WERI-Rb-1 (cell line): ENCODE measurements at regions not wholly inside any gene's neighbourhood (a gene's known extent, or its start where the extent isn't known, plus 50 kb on each side); places are given as distances from the start of the nearest gene placed in this dataset.

Source experiments
- DNase-seq: peaks from one replicate; pipeline ENCODE4 v3.0.0-alpha.2; 2020
- H3K27ac ChIP-seq: fragments of 250-450 bp; sonication (Bioruptor Pico); 2 replicates; pipeline ENCODE4 v1.5.1; 2020; ENCODE audit warnings: mild to moderate bottlenecking, moderate library complexity
- H3K27me3 ChIP-seq: fragments of 250-450 bp; sonication (Bioruptor Pico); 2 replicates; pipeline ENCODE4 v1.5.1; 2021; ENCODE audit warnings: mild to moderate bottlenecking, low read depth, moderate library complexity; ENCODE audit not compliant: insufficient read depth, severe bottlenecking
- H3K36me3 ChIP-seq: fragments of 250-450 bp; sonication (Bioruptor Pico); 2 replicates; pipeline ENCODE4 v1.5.1; 2020; ENCODE audit warnings: mild to moderate bottlenecking, moderate library complexity
- H3K4me3 ChIP-seq: 2 replicates; pipeline ENCODE4 v1.5.1; 2011; ENCODE audit warnings: low read depth, mild to moderate bottlenecking, control low read depth, low read length
- H3K9me3 ChIP-seq: fragments of 250-450 bp; sonication (Bioruptor Pico); 2 replicates; pipeline ENCODE4 v1.5.1; 2021; ENCODE audit warnings: mild to moderate bottlenecking, moderate library complexity; ENCODE audit not compliant: severe bottlenecking
- CTCF ChIP-seq: IDR thresholded peaks from 2 replicates; pipeline ENCODE4 v1.5.1; 2011; ENCODE audit warnings: low read depth, mild to moderate bottlenecking, control low read depth, inconsistent platforms, low read length

GRCh38 chr10:24113901-24114300 is 95.0 kb upstream of the KIAA1217 start:
- no peaks in the 10 kb centered on the region for H3K27me3 ChIP-seq
- H3K4me3 ChIP-seq: no peak overlapping the region
- H3K27ac ChIP-seq: no peak overlapping the region
- H3K36me3 ChIP-seq: no peaks in the 10 kb centered on the region
- no peak for TF ChIP-seq CTCF
- no peak for DNase-seq
- H3K9me3 ChIP-seq: no peaks in the 10 kb centered on the region

- no peak for TF ChIP-seq CTCF
- no peaks in the 10 kb centered on the region for H3K36me3 ChIP-seq
- H3K9me3 ChIP-seq: no peaks in the 10 kb centered on the region
- peak; percentile 42 for DNase-seq
- no peaks in the 10 kb centered on the region for H3K27me3 ChIP-seq
- H3K27ac ChIP-seq: peak overlapping the region; percentile 57
- H3K4me3 ChIP-seq: no peak overlapping the region
Observed at GRCh38 chr10:24114556-24114955, 94.4 kb upstream of the KIAA1217 start.

- Histone ChIP-seq H3K36me3 (no peaks in the 10 kb centered on the region), H3K9me3 (no peaks in the 10 kb centered on the region), H3K4me3 (no peak overlapping the region), H3K27me3 (no peaks in the 10 kb centered on the region), H3K27ac (no peak overlapping the region)
- no peak for TF ChIP-seq CTCF
- no peak for DNase-seq
Observed at GRCh38 chr10:24115403-24115802, 93.5 kb upstream of the KIAA1217 start.

GRCh38 chr10:24118246-24118645 is 90.7 kb upstream of the KIAA1217 start:
- H3K9me3 ChIP-seq: no peaks in the 10 kb centered on the region
- no peak for TF ChIP-seq CTCF
- peak overlapping the region; percentile 63 for H3K27ac ChIP-seq
- peak overlapping the region; percentile 40 for H3K4me3 ChIP-seq
- no peaks in the 10 kb centered on the region for H3K27me3 ChIP-seq
- peak; percentile 58 for DNase-seq
- no peaks in the 10 kb centered on the region for H3K36me3 ChIP-seq

GRCh38 chr10:24119896-24120295 is 89.0 kb upstream of the KIAA1217 start:
- no peak overlapping the region for H3K4me3 ChIP-seq
- TF ChIP-seq CTCF: no peak
- H3K9me3 ChIP-seq: no peaks in the 10 kb centered on the region
- H3K27ac ChIP-seq: peak overlapping the region; percentile 30
- peak; percentile 40 for DNase-seq
- no peaks in the 10 kb centered on the region for H3K27me3 ChIP-seq
- no peaks in the 10 kb centered on the region for H3K36me3 ChIP-seq

GRCh38 chr10:24120646-24121045 is 88.3 kb upstream of the KIAA1217 start:
- no peak for DNase-seq
- Histone ChIP-seq H3K27ac (peak overlapping the region; percentile 30), H3K36me3 (no peaks in the 10 kb centered on the region), H3K9me3 (no peaks in the 10 kb centered on the region), H3K4me3 (no peak overlapping the region), H3K27me3 (no peaks in the 10 kb centered on the region)
- TF ChIP-seq CTCF: no peak
